ENCODE measurements at regions not wholly inside any gene's neighbourhood (a gene's known extent, or its start where the extent isn't known, plus 50 kb on each side); places are given as distances from the start of the nearest gene placed in this dataset.

DNA sequence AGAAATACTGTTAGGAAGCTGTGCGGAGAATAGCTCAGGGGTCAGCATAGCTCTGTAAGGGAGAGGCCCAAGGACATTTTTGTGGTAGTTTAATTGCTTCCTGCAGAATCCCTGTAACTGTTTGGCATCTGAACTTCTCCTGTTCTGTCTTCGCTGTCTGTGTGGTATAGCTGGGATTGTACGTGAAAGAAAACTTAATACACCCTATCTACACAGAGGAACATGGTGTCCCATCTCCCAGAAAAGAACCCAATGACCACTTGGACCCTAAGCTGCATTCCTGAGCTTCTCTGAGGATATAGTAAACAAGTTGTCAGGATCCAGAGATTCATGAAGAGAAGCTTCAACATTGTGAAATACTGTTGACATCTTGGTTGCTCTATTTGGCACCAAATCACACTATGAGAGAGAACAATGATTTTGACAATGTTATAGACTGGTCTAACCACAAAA is 81.3 kb downstream of the CDC42EP3 start (continued):
- TF ChIP-seq, protein P1, sequence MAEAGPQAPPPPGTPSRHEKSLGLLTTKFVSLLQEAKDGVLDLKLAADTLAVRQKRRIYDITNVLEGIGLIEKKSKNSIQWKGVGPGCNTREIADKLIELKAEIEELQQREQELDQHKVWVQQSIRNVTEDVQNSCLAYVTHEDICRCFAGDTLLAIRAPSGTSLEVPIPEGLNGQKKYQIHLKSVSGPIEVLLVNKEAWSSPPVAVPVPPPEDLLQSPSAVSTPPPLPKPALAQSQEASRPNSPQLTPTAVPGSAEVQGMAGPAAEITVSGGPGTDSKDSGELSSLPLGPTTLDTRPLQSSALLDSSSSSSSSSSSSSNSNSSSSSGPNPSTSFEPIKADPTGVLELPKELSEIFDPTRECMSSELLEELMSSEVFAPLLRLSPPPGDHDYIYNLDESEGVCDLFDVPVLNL (CRISPR knock-in tag; IDR thresholded peaks at IDR 0.05; ENCODE audit: borderline replicate concordance, low read depth), result no peak
- TF ChIP-seq PRRX2 (CRISPR knock-in tag; IDR thresholded peaks at IDR 0.05) (no peak), TEAD4 (CRISPR knock-in tag; IDR thresholded peaks at IDR 0.05) (no peak), NFYB (CRISPR knock-in tag; conservative IDR thresholded peaks at IDR 0.05; ENCODE audit: low read depth) (no peak), ZNF416 (CRISPR knock-in tag; IDR thresholded peaks at IDR 0.05) (no peak)
- TF ChIP-seq, protein P2, sequence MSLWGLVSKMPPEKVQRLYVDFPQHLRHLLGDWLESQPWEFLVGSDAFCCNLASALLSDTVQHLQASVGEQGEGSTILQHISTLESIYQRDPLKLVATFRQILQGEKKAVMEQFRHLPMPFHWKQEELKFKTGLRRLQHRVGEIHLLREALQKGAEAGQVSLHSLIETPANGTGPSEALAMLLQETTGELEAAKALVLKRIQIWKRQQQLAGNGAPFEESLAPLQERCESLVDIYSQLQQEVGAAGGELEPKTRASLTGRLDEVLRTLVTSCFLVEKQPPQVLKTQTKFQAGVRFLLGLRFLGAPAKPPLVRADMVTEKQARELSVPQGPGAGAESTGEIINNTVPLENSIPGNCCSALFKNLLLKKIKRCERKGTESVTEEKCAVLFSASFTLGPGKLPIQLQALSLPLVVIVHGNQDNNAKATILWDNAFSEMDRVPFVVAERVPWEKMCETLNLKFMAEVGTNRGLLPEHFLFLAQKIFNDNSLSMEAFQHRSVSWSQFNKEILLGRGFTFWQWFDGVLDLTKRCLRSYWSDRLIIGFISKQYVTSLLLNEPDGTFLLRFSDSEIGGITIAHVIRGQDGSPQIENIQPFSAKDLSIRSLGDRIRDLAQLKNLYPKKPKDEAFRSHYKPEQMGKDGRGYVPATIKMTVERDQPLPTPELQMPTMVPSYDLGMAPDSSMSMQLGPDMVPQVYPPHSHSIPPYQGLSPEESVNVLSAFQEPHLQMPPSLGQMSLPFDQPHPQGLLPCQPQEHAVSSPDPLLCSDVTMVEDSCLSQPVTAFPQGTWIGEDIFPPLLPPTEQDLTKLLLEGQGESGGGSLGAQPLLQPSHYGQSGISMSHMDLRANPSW (CRISPR knock-in tag; conservative IDR thresholded peaks at IDR 0.05; ENCODE audit: low read depth), result no peak
- TF ChIP-seq, protein P3, sequence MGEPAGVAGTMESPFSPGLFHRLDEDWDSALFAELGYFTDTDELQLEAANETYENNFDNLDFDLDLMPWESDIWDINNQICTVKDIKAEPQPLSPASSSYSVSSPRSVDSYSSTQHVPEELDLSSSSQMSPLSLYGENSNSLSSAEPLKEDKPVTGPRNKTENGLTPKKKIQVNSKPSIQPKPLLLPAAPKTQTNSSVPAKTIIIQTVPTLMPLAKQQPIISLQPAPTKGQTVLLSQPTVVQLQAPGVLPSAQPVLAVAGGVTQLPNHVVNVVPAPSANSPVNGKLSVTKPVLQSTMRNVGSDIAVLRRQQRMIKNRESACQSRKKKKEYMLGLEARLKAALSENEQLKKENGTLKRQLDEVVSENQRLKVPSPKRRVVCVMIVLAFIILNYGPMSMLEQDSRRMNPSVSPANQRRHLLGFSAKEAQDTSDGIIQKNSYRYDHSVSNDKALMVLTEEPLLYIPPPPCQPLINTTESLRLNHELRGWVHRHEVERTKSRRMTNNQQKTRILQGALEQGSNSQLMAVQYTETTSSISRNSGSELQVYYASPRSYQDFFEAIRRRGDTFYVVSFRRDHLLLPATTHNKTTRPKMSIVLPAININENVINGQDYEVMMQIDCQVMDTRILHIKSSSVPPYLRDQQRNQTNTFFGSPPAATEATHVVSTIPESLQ (CRISPR knock-in tag; IDR thresholded peaks at IDR 0.05), result no peak
- TF ChIP-seq, protein P4, sequence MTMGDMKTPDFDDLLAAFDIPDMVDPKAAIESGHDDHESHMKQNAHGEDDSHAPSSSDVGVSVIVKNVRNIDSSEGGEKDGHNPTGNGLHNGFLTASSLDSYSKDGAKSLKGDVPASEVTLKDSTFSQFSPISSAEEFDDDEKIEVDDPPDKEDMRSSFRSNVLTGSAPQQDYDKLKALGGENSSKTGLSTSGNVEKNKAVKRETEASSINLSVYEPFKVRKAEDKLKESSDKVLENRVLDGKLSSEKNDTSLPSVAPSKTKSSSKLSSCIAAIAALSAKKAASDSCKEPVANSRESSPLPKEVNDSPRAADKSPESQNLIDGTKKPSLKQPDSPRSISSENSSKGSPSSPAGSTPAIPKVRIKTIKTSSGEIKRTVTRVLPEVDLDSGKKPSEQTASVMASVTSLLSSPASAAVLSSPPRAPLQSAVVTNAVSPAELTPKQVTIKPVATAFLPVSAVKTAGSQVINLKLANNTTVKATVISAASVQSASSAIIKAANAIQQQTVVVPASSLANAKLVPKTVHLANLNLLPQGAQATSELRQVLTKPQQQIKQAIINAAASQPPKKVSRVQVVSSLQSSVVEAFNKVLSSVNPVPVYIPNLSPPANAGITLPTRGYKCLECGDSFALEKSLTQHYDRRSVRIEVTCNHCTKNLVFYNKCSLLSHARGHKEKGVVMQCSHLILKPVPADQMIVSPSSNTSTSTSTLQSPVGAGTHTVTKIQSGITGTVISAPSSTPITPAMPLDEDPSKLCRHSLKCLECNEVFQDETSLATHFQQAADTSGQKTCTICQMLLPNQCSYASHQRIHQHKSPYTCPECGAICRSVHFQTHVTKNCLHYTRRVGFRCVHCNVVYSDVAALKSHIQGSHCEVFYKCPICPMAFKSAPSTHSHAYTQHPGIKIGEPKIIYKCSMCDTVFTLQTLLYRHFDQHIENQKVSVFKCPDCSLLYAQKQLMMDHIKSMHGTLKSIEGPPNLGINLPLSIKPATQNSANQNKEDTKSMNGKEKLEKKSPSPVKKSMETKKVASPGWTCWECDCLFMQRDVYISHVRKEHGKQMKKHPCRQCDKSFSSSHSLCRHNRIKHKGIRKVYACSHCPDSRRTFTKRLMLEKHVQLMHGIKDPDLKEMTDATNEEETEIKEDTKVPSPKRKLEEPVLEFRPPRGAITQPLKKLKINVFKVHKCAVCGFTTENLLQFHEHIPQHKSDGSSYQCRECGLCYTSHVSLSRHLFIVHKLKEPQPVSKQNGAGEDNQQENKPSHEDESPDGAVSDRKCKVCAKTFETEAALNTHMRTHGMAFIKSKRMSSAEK (CRISPR knock-in tag; IDR thresholded peaks at IDR 0.05; ENCODE audit: borderline replicate concordance), result no peak

Measured in WTC11 (cell line).